NCI-H510A treated with DMSO at 0.1 percent for 48 hours (cell line): ENCODE measurements at regions not wholly inside any gene's neighbourhood (a gene's known extent, or its start where the extent isn't known, plus 50 kb on each side); places are given as distances from the start of the nearest gene placed in this dataset.

Experiments used
- DNase-seq: peaks from one replicate; lab custom pipeline; 2025; lab: John Stamatoyannopoulos, UW

- no peak for DNase-seq
These were observed 270.6 kb downstream of the PBX3 start for GRCh38 chr9:126017758-126018157.

GRCh38 chr9:126020836-126021235 lies 273.7 kb downstream of the PBX3 start:
- DNase-seq, result no peak

- DNase-seq, result no peak
These were observed 276.8 kb downstream of the PBX3 start for GRCh38 chr9:126023962-126024361.

- DNase-seq, result no peak
These were observed 277.5 kb downstream of the PBX3 start for GRCh38 chr9:126024581-126025230.

- DNase-seq, result no peak
These were observed 278.8 kb downstream of the PBX3 start for GRCh38 chr9:126025991-126026390.

- no peak for DNase-seq
These were observed 280.4 kb downstream of the PBX3 start for GRCh38 chr9:126027566-126027965.

- DNase-seq, result no peak
These were observed 281.6 kb downstream of the PBX3 start for GRCh38 chr9:126028746-126029145.

- no peak for DNase-seq
These were observed 283.5 kb downstream of the PBX3 start for GRCh38 chr9:126030716-126031115.

- DNase-seq, result no peak
These were observed 283.9 kb downstream of the PBX3 start for GRCh38 chr9:126031116-126031515.

- DNase-seq, result no peak
These were observed 285.0 kb downstream of the PBX3 start for GRCh38 chr9:126032135-126032534.

GRCh38 chr9:126033318-126033717 lies 286.1 kb downstream of the PBX3 start:
- no peak for DNase-seq

GRCh38 chr9:126033956-126034355 lies 286.8 kb downstream of the PBX3 start:
- no peak for DNase-seq

GRCh38 chr9:126036881-126037291 lies 289.7 kb downstream of the PBX3 start:
- no peak for DNase-seq

- DNase-seq, result no peak
These were observed 287.8 kb upstream of the MVB12B start for GRCh38 chr9:126038790-126039189.

GRCh38 chr9:126043681-126044080 lies 282.9 kb upstream of the MVB12B start:
- no peak for DNase-seq

- DNase-seq, result no peak
These were observed 277.5 kb upstream of the MVB12B start for GRCh38 chr9:126049088-126049487.

- DNase-seq, result no peak
These were observed 276.6 kb upstream of the MVB12B start for GRCh38 chr9:126049896-126050604.

GRCh38 chr9:126050605-126050990 lies 276.0 kb upstream of the MVB12B start:
- no peak for DNase-seq

GRCh38 chr9:126051446-126052130 lies 275.0 kb upstream of the MVB12B start:
- no peak for DNase-seq

GRCh38 chr9:126052791-126053190 lies 273.8 kb upstream of the MVB12B start:
- no peak for DNase-seq

GRCh38 chr9:126053913-126054312 lies 272.7 kb upstream of the MVB12B start:
- no peak for DNase-seq

- DNase-seq, result no peak
These were observed 271.1 kb upstream of the MVB12B start for GRCh38 chr9:126055381-126055985.
